Upper lobe of left lung (tissue), 6 donors: ENCODE measurements at regions not wholly inside any gene's neighbourhood (a gene's known extent, or its start where the extent isn't known, plus 50 kb on each side); places are given as distances from the start of the nearest gene placed in this dataset.

ENCODE experiments used
- ATAC-seq, 2 donors: fragments of 200-7000 bp; cut with Tn5 transposase; one replicate each; pipeline ENCODE4 v1.9.1; 2022; ENCODE audit warnings: mild to moderate bottlenecking in 2 of 2, moderate library complexity in 2 of 2; ENCODE audit not compliant: low FRiP score in 2 of 2
- DNase-seq, 2 donors: peaks; one replicate each; pipeline ENCODE4 v3.0.0-alpha.2; 2019 to 2020
- H3K27ac ChIP-seq, 4 donors: fragments of 200-600 bp; sonication (generic); one replicate each; pipeline ENCODE4 v1.5.1; 2016 to 2019
- H3K27me3 ChIP-seq, 4 donors: fragments of 200-600 bp; sonication (generic); one replicate each; pipeline ENCODE4 v1.5.1; 2017 to 2019
- H3K36me3 ChIP-seq, 4 donors: fragments of 200-600 bp; sonication (generic); one replicate each; pipeline ENCODE4 v1.5.1; 2016 to 2019
- H3K4me1 ChIP-seq, 4 donors: fragments of 200-600 bp; sonication (generic); one replicate each; pipeline ENCODE4 v1.5.1; 2018 to 2019
- H3K4me3 ChIP-seq, 4 donors: fragments of 200-600 bp; sonication (generic); one replicate each; pipeline ENCODE4 v1.5.1; 2017 to 2019; ENCODE audit warnings: mild to moderate bottlenecking in 2 of 4, moderate library complexity in 1 of 4
- H3K9me3 ChIP-seq, 4 donors: fragments of 200-600 bp; sonication (generic); one replicate each; pipeline ENCODE4 v1.5.1; 2018 to 2019
- CTCF ChIP-seq, 6 experiments: fragments of 450-650 bp in 4 of 6; fragments of 200-600 bp in 2 of 6; sonication (generic) in 2 of 6; IDR thresholded peaks; one replicate each; pipeline ENCODE4 v1.5.1; 2016 to 2019; ENCODE audit warnings: antibody characterized with exemption in 6 of 6
- EP300 ChIP-seq, 4 donors: sonication (generic); formaldehyde crosslinking; IDR thresholded peaks; one replicate each; pipeline ENCODE4 v1.5.1; 2017; ENCODE audit warnings: antibody characterized with exemption in 4 of 4, control low read depth in 2 of 4
- POLR2A ChIP-seq, 4 donors: fragments of 450-650 bp; IDR thresholded peaks; one replicate each; pipeline ENCODE4 v1.5.1; 2016 to 2017; ENCODE audit warnings: antibody characterized with exemption in 4 of 4, mild to moderate bottlenecking in 2 of 4
- POLR2AphosphoS5 ChIP-seq, 2 donors: sonication (generic); formaldehyde crosslinking; IDR thresholded peaks; one replicate each; pipeline ENCODE4 v1.5.1; 2017; ENCODE audit warnings: antibody characterized with exemption in 2 of 2
- WGBS, 2 donors: methylation state at CpG; one replicate each; pipeline ENCODE4 v1.1.5; 2017 to 2018; 5-methylcytosine and 5-hydroxymethylcytosine counted together
- donor health status: DM: no; HTN: no; CAD: no; lungs with moderate emphysema.
- donor health status: DM: no; HTN: yes; CAD: no; lungs with severe emphysema.

DNA sequence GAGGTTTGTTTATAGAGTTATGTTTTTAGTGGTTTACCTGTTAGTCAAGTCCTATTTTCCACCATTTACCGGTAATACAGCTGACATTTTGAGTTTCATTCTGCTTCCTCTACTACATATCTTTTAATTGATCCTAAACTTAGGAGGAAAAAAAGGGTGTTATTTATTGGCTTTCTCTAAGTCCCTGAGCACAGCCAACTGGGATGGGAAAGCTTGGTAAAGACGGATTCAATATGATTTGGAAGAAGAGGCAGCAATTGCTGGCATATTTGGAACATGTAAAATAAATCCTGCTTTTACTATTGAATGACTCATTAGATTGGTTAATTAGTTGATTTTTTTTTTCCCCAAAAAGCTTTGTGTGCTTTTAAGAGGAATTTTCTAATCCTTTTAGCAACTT is 475.7 kb downstream of the PRKD1 start:
- 77 to 82% methylated on average over 2 of the region's 2 CpGs for WGBS, 2 donors
- Histone ChIP-seq H3K27me3 (no peaks in the 10 kb centered on the region), H3K27ac (no peak overlapping the region), H3K4me3 (no peak overlapping the region), H3K9me3 (no peaks in the 10 kb centered on the region), H3K36me3 (no peaks in the 10 kb centered on the region), H3K4me1 (no peaks in the 10 kb centered on the region)
- ATAC-seq, result no peak
- no peak for TF ChIP-seq POLR2A (IDR thresholded peaks at IDR 0.05)
- TF ChIP-seq CTCF (IDR thresholded peaks at IDR 0.05), result no peak
- TF ChIP-seq POLR2AphosphoS5 (IDR thresholded peaks at IDR 0.05), result no peak
- no peak for DNase-seq

- no peak for TF ChIP-seq CTCF (IDR thresholded peaks at IDR 0.05)
- TF ChIP-seq POLR2A (IDR thresholded peaks at IDR 0.05), result no peak
- no peak for TF ChIP-seq POLR2AphosphoS5 (IDR thresholded peaks at IDR 0.05)
- no peak for TF ChIP-seq EP300 (IDR thresholded peaks at IDR 0.05)
These were observed 474.6 kb downstream of the PRKD1 start for GRCh38 chr14:29453045-29453444.

DNA sequence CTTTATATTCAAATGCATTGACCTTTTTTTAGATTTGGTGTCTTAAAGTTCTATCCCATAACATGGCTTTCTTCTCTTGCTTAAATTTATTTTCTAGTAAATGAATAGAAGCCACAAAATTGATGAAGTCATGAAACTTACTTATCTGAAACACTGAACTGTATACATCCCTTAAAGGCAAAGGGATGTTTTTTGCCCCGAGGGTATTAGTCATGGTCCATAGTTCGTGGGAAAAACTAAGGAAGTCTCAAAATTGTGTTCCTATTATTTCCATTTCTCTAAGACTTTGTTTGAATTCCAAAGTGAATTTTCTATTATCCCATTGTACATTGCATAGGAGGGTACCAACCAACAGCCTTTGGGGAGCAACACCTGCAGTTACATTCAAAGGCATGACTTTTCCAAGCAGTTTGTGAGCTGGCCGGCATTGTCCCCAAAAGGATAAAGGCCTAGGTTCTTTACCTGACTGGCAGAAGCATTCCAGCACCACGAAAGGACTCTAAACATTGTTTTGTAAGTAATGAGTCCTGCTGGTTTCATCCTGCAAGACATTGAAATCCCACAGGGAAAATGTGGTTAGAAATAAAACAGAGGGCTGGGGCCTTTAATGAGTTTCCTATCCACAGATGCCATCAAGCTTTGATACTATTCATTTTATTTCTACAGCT is 473.5 kb downstream of the PRKD1 start:
- Histone ChIP-seq H3K4me1 (no peaks in the 10 kb centered on the region), H3K27me3 (no peaks in the 10 kb centered on the region), H3K27ac (no peak overlapping the region), H3K36me3 (no peaks in the 10 kb centered on the region), H3K4me3 (no peak overlapping the region), H3K9me3 (no peaks in the 10 kb centered on the region)
- DNase-seq (no peak), ATAC-seq (no peak)
- TF ChIP-seq CTCF (IDR thresholded peaks at IDR 0.05) (no peak), POLR2A (IDR thresholded peaks at IDR 0.05) (no peak), EP300 (IDR thresholded peaks at IDR 0.05) (no peak), POLR2AphosphoS5 (IDR thresholded peaks at IDR 0.05) (no peak)
- WGBS, 2 donors, result 79% methylated on average over 4 of the region's 4 CpGs

More at GRCh38 chr14:29453045-29453444, 474.6 kb downstream of the PRKD1 start:
- no peaks in the 10 kb centered on the region for H3K36me3 ChIP-seq
- H3K4me1 ChIP-seq, result no peaks in the 10 kb centered on the region
- H3K9me3 ChIP-seq, result no peaks in the 10 kb centered on the region
- no peak overlapping the region for H3K27ac ChIP-seq
- H3K27me3 ChIP-seq, result no peaks in the 10 kb centered on the region
- ATAC-seq (no peak), DNase-seq (no peak)
- H3K4me3 ChIP-seq, result no peak overlapping the region

DNA sequence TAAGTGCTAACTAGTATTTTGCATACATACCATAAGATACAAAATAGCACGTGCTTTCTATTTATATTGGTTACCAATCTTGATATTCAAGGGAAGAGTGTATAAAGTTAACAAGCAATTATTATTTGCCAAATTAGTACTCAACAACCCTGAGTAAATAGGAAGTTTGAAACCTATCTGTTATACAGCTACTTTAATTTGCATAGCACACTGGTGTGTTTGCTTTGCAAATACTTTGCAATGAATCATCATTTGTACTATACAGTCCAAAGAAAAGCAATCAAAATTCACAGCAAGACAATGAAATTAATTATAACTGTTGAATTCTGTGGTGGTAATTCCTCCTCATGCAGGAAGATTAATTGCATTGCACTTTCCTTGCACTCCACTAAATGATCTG is 469.1 kb downstream of the PRKD1 start:
- ATAC-seq, result no peak
- 56 to 75% methylated on average over 1 of the region's 1 CpG for WGBS, 2 donors
- Histone ChIP-seq H3K9me3 (no peaks in the 10 kb centered on the region), H3K4me3 (no peak overlapping the region), H3K27ac (no peak overlapping the region), H3K27me3 (no peaks in the 10 kb centered on the region), H3K36me3 (no peaks in the 10 kb centered on the region), H3K4me1 (no peaks in the 10 kb centered on the region)
- DNase-seq, result no peak
- TF ChIP-seq EP300 (IDR thresholded peaks at IDR 0.05) (no peak), CTCF (IDR thresholded peaks at IDR 0.05) (no peak), POLR2A (IDR thresholded peaks at IDR 0.05) (no peak), POLR2AphosphoS5 (IDR thresholded peaks at IDR 0.05) (no peak)

DNA sequence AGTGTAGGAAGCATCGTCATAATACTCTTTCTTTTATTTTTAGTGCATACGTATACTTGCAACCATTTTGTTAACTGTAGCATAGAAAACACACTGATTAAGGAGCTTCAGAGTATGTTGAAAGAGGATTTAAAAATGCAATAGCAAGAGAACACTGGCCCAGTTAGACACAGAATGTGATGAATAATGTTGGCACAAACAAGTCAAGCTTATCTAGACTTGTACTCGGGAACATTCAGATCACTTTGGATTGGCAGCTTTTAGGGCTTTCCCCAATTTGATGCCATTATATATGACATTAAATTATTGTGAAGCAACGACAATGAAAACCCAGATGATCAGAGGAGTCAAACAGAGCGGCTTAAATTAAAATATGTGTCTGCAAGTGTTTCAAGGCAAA is 468.1 kb downstream of the PRKD1 start:
- WGBS, 2 donors, result 69 to 71% methylated on average over 5 of the region's 5 CpGs
- DNase-seq (no peak), ATAC-seq (no peak)
- Histone ChIP-seq H3K4me1 (no peaks in the 10 kb centered on the region), H3K9me3 (no peaks in the 10 kb centered on the region), H3K27ac (no peak overlapping the region), H3K27me3 (no peaks in the 10 kb centered on the region), H3K36me3 (no peaks in the 10 kb centered on the region), H3K4me3 (no peak overlapping the region)
- TF ChIP-seq CTCF (IDR thresholded peaks at IDR 0.05), result no peak
- no peak for TF ChIP-seq EP300 (IDR thresholded peaks at IDR 0.05)
